ENCODE measurements at regions not wholly inside any gene's neighbourhood (a gene's known extent, or its start where the extent isn't known, plus 50 kb on each side); places are given as distances from the start of the nearest gene placed in this dataset.
"Not testable (repeated sequence)": the region's sequence is repeated elsewhere in the genome, so short reads cannot be mapped to it uniquely, and the experiment has no call there.

DNA sequence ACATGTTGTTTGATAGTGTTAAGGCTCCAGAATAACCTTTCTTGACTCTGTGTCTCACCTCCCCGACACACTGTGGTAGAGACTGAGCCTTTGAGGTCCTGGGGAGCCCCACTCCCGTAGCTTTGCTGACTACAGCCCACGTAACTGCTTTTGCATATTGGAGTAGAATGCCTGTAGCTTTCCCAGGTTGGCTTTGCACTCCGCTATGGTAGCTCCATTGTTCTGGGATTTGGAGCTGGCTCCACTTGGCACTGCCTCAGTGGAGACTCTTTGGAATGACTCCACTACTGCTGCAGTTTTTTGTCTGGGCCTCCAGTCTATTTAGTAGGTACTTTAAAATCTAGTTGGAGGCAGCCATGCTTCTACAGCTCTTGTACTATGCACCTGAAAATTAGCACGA is 56.2 kb upstream of the ANXA1 start:
- DNase-seq (ENCODE audit: low read depth in 2 of 2): no peak

DNA sequence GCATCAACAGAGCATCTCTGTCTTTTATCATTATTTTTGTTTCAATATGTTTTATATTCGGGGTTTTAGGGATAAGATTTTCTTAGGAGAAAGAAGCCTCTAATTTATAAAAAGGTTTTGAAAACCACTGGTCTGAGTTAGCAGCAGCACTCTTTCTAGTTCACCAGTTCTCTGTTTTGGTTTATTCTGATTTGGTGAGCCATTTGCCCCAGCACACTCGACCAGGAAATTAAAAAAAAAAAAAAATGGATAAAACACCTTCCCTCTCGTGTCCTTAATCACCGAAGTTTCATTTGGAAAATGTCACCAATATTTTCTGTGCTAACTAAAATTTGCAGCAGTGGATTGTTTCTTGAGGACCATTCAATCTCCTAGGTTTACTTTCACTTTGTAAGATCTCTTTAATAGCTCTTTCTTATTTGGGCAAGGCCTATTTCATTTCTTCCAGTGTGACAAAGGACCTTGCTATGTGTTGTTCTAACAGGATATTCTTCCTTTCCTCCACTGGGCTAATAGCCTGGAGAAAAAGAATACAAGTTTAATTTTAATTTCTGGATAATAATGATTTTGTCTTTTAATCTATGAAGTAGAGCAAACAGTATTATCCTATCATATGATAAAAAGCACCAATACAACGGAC is 57.8 kb upstream of the ANXA1 start:
- no peak for DNase-seq (ENCODE audit: low read depth in 2 of 2)

DNA sequence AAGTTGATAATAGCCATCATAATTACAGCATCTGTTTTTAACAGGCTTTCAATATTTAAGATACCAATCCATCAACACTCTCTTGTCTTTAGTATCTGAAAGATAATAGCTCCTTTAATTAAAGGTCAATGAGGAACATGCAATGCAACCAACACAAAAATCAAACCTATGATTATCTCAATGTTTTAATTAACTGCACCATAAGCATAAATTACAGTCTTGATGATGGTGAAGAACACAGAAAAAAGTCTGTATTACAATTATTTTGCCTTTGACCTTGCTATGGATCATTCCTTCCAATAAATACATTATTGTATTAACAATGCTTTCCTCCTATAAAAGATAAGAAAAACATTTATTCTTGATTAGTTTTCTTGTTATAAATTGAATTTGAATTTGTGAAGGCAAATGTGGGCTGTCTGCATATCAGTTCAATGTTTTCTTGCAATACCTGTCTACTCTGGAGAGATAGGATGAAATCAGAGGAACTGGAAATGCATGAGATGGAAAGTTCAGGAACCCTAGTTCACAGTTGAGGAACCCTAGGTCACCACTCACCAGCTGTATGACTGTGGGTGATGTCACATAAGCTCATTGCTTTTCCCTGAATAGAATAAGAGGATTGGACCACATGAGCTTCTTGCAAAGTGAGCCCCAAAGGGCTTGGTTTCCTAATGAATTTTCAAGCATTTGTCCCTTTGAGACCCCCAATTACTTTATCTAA is 58.5 kb upstream of the ANXA1 start:
- DNase-seq (ENCODE audit: low read depth in 2 of 2): no peak

- no peak for DNase-seq (ENCODE audit: low read depth in 2 of 2)
Observed at GRCh38 chr9:73091909-73092308, 59.8 kb upstream of the ANXA1 start.

DNA sequence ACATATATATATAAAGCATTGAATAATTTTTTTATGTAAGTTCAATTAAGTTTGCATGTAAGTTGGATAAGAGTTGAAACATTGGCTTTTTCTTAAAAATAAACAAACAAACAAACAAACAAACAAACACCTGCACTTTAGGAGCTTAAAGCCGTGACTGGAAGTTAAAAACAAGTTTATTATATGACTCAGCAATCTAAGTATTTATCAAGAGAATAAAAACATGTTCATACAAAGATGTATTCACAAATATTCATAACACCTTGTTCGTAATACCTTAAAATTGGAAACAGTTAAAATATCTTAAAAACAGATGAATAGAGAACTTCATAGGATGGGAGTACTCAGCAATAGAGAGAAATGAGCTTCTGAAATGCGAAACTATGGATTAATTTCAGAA is 61.5 kb upstream of the ANXA1 start:
- no peak for DNase-seq (ENCODE audit: low read depth in 2 of 2)

- DNase-seq (ENCODE audit: low read depth in 2 of 2): no peak
Observed at GRCh38 chr9:73089304-73089985, 62.2 kb upstream of the ANXA1 start.

- DNase-seq (ENCODE audit: low read depth in 2 of 2): not testable (repeated sequence)
Observed at GRCh38 chr9:73087876-73088275, 63.8 kb upstream of the ANXA1 start.

DNA sequence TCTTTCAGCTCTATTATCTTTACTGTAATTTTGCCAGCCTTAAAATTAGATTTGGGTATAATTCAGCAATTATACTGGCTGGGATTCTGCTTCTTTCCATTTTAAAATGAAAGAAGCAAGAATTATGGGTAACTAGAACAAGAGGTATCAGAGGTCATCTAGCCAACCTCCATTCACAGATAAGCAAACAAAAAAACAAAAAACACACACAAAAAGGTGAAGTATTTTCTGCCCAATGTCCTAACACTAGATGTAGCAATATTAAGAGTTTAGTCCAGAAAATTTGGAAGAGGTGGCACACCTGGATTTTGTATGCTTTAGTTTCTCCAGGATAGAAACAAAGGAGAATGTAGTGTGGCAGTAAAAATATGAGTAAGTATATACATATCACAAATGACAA is 68.1 kb upstream of the ANXA1 start:
- DNase-seq (ENCODE audit: low read depth in 2 of 2): no peak

- DNase-seq (ENCODE audit: low read depth in 2 of 2): no peak
Observed at GRCh38 chr9:73081979-73082657, 69.5 kb upstream of the ANXA1 start.

- no peak for DNase-seq (ENCODE audit: low read depth in 2 of 2)
Observed at GRCh38 chr9:73080110-73080694, 71.5 kb upstream of the ANXA1 start.

DNA sequence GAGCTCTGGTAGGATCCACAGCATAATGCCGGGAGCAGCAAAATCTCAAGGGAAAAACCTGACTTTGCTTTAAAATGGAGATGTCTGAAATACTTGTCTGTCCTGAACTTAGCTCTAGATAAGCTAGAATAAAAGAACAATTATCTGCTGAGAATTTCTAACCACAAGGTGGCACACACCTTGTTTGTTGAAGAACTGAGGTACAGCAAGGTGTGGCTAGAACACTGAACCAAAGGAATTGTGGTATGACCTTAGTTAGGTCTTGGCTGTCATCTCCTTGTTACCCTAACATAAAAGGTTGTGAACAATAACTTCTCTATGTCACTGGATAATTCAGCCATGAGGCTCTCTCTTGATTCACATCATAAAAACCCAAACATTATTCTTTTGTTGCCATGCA is 72.3 kb upstream of the ANXA1 start:
- no peak for DNase-seq (ENCODE audit: low read depth in 2 of 2)

DNA sequence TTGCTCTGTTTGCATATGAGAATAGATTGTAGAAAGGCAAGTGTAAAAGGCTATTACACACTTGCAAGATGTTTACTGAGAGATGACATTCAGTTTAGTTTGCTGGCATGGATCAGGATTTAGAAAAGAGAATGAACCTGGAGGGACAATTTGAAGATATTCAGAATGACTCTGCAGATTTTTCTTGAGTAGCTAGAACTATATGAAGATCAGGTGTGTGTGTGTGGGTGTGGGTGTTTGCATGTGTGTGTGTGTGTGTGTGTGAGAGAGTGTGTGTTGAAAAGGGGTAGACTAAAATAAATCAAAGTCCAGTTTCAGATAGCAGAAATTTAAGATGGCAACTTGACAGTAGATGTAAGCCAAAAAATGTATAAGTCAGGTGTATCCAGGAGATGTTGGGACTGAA is 74.0 kb upstream of the ANXA1 start:
- no peak for DNase-seq (ENCODE audit: low read depth in 2 of 2)

- DNase-seq (ENCODE audit: low read depth in 2 of 2): no peak
Observed at GRCh38 chr9:73076970-73077369, 74.7 kb upstream of the ANXA1 start.

DNA sequence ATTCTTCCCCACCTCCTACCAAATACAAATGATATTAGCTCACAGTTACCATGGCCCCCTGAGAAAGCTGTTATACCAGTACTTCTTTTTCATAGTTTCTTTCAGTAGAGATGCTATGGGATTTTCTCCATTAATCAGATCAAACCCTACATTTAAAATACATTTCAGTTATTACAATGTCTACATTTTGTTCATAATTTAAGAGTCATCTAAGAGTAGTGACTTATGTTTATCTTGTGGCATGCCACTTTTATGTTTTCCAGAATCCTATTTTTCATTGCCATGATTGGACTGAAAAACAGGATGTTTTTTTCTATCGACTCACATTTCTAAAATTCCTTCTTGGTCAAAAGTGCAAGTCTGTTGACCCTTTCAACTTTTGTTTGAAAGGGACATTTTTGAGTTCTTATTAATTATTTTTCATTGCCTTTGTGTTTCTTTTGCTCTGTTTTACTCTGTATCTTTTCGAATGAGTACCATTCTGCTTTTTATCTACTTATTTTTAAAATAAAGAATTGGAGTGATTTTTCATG is 77.4 kb upstream of the ANXA1 start:
- no peak for DNase-seq (ENCODE audit: low read depth in 2 of 2)

- no peak for DNase-seq (ENCODE audit: low read depth in 2 of 2)
Observed at GRCh38 chr9:73073337-73074175, 78.1 kb upstream of the ANXA1 start.

GRCh38 chr9:73067074-73067473 is 84.6 kb upstream of the ANXA1 start:
- DNase-seq (ENCODE audit: low read depth in 2 of 2): no peak

- no peak for DNase-seq (ENCODE audit: low read depth in 2 of 2)
Observed at GRCh38 chr9:73065439-73065838, 86.2 kb upstream of the ANXA1 start.

- no peak for DNase-seq (ENCODE audit: low read depth in 2 of 2)
Observed at GRCh38 chr9:73064315-73064714, 87.3 kb upstream of the ANXA1 start.

GRCh38 chr9:73061146-73061545 is 90.5 kb upstream of the ANXA1 start:
- no peak for DNase-seq (ENCODE audit: low read depth in 2 of 2)

DNA sequence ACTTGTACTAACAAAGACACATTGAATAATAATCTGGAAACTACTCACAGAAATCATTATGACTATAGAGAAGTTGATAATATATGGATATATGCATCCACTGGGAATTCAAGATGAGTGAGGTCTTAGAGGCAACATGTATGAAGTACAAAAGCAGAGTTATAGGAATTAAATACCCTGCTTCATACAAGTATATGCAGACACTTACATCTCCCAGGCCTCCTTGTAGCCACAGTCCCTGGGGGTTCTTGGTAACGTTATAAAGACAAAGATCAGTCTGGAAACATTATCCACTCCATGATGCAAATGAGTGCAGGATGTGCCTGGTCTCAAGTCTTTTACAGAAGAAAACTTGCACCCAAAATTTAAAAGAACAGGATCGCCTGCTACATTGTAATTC is 92.4 kb upstream of the ANXA1 start:
- DNase-seq (ENCODE audit: low read depth in 2 of 2): no peak

GRCh38 chr9:73056245-73056644 is 95.4 kb upstream of the ANXA1 start:
- no peak for DNase-seq (ENCODE audit: low read depth in 2 of 2)
